ENCODE measurements at regions not wholly inside any gene's neighbourhood (a gene's known extent, or its start where the extent isn't known, plus 50 kb on each side); places are given as distances from the start of the nearest gene placed in this dataset.

DNA sequence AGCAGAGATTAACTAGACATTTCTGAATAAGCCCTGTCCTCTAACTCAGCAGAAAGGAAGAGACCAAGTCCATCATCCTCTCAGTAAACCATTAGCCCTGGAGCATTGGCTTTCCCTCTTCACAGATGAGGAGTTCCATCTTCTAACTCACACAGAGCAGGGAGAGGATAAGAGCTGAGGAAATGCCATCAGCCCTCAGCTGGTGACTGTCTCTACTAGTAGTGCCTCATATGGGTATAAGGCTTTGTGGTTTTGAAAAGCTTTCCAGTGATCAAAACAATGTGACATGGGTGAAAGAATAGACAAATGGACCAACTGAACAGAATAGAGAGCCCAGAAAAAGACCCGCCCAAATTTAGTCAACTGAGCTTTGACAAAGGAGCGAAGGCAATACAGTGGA, 197.2 kb upstream of the NUDT4 start:
- no peaks in the 10 kb centered on the region for H4K20me1 ChIP-seq (ENCODE audit: insufficient read depth, low read length, poor library complexity, severe bottlenecking)
- H3K4me1 ChIP-seq (ENCODE audit: insufficient read depth, low read length, poor library complexity, severe bottlenecking): peaks cover 6% of the 10 kb centered on the region
- H3K4me3 ChIP-seq (ENCODE audit: low read length, poor library complexity, severe bottlenecking): no peak overlapping the region
- no peaks in the 10 kb centered on the region for H3K9me2 ChIP-seq (replicated peaks; ENCODE audit: low read depth, low read length)
- no peaks in the 10 kb centered on the region for H3K36me3 ChIP-seq (ENCODE audit: insufficient read depth, low read length)
- H3K79me2 ChIP-seq (ENCODE audit: insufficient read depth, low read length): no peaks in the 10 kb centered on the region
- H3K27me3 ChIP-seq (ENCODE audit: insufficient read depth, low read length, poor library complexity, severe bottlenecking): no peaks in the 10 kb centered on the region
- H3K4me2 ChIP-seq (ENCODE audit: low read depth, low read length, poor library complexity, severe bottlenecking): no peak overlapping the region
- H2AFZ ChIP-seq (ENCODE audit: low read length): no peak overlapping the region
- no peaks in the 10 kb centered on the region for H3F3A ChIP-seq (ENCODE audit: low read depth)
- no peak overlapping the region for H3K9ac ChIP-seq (ENCODE audit: low read depth, low read length, poor library complexity, severe bottlenecking)
- TF ChIP-seq EZH2phosphoT487 (IDR thresholded peaks at IDR 0.05; ENCODE audit: borderline replicate concordance) (no peak), CTCF (conservative IDR thresholded peaks at IDR 0.05; ENCODE audit: low read length) (no peak)
- no peaks in the 10 kb centered on the region for H3K9me3 ChIP-seq (ENCODE audit: insufficient read depth, low read depth, low read length)

DNA sequence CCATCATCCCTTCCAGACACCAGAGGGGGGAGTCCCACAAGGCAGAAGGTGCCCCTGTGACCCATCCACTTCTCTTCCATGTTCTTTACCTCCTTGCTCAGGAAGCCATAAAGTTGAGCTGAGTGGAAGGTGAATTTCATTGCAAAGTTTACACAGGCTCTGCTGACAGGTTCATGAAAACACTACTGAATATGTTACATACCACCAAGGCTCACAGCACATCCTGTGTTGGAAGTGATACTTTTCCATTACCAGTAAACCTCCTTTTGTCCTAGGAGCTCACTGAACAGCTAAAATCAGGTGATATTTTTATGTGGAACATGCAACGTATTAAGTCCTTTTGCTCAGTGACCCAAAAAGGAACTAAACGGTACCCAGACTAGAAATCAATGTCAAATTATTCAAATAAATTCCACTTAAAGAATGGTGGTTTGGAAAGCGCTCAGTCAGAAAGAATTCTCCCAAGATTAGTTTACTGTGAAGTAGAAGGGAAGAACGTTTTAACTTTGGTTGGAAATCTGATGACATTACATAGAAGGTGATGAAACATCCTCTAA, 196.2 kb upstream of the NUDT4 start:
- Histone ChIP-seq H3K27me3 (ENCODE audit: insufficient read depth, low read length, poor library complexity, severe bottlenecking) (no peaks in the 10 kb centered on the region), H4K20me1 (ENCODE audit: insufficient read depth, low read length, poor library complexity, severe bottlenecking) (no peaks in the 10 kb centered on the region), H3K36me3 (ENCODE audit: insufficient read depth, low read length) (no peaks in the 10 kb centered on the region), H3K9me2 (replicated peaks; ENCODE audit: low read depth, low read length) (no peaks in the 10 kb centered on the region), H3K9ac (ENCODE audit: low read depth, low read length, poor library complexity, severe bottlenecking) (no peak overlapping the region), H3K4me3 (ENCODE audit: low read length, poor library complexity, severe bottlenecking) (no peak overlapping the region), H3K9me3 (ENCODE audit: insufficient read depth, low read depth, low read length) (no peaks in the 10 kb centered on the region), H3K4me2 (ENCODE audit: low read depth, low read length, poor library complexity, severe bottlenecking) (no peak overlapping the region), H3F3A (ENCODE audit: low read depth) (no peaks in the 10 kb centered on the region), H3K4me1 (ENCODE audit: insufficient read depth, low read length, poor library complexity, severe bottlenecking) (peaks cover 6% of the 10 kb centered on the region), H3K79me2 (ENCODE audit: insufficient read depth, low read length) (no peaks in the 10 kb centered on the region), H2AFZ (ENCODE audit: low read length) (no peak overlapping the region)
- no peak for TF ChIP-seq EZH2phosphoT487 (IDR thresholded peaks at IDR 0.05; ENCODE audit: borderline replicate concordance)

- H3K9ac ChIP-seq (ENCODE audit: low read depth, low read length, poor library complexity, severe bottlenecking): no peak overlapping the region
- H4K20me1 ChIP-seq (ENCODE audit: insufficient read depth, low read length, poor library complexity, severe bottlenecking): no peaks in the 10 kb centered on the region
Measured at GRCh38 chr12:93183940-93184671, 193.6 kb upstream of the NUDT4 start.

More at GRCh38 chr12:93183940-93184671, 193.6 kb upstream of the NUDT4 start:
- Histone ChIP-seq H3K4me1 (ENCODE audit: insufficient read depth, low read length, poor library complexity, severe bottlenecking) (peaks cover 6% of the 10 kb centered on the region), H3K4me2 (ENCODE audit: low read depth, low read length, poor library complexity, severe bottlenecking) (no peak overlapping the region), H3K9me3 (ENCODE audit: insufficient read depth, low read depth, low read length) (no peaks in the 10 kb centered on the region), H3K36me3 (ENCODE audit: insufficient read depth, low read length) (no peaks in the 10 kb centered on the region), H3K9me2 (replicated peaks; ENCODE audit: low read depth, low read length) (no peaks in the 10 kb centered on the region), H3K79me2 (ENCODE audit: insufficient read depth, low read length) (no peaks in the 10 kb centered on the region), H3K27me3 (ENCODE audit: insufficient read depth, low read length, poor library complexity, severe bottlenecking) (no peaks in the 10 kb centered on the region), H3F3A (ENCODE audit: low read depth) (no peaks in the 10 kb centered on the region), H2AFZ (ENCODE audit: low read length) (peak overlapping the region; percentile 85), H3K4me3 (ENCODE audit: low read length, poor library complexity, severe bottlenecking) (no peak overlapping the region)
- no peak for TF ChIP-seq CTCF (conservative IDR thresholded peaks at IDR 0.05; ENCODE audit: low read length)
- TF ChIP-seq EZH2phosphoT487 (IDR thresholded peaks at IDR 0.05; ENCODE audit: borderline replicate concordance): no peak
